ENCODE measurements at regions not wholly inside any gene's neighbourhood (a gene's known extent, or its start where the extent isn't known, plus 50 kb on each side); places are given as distances from the start of the nearest gene placed in this dataset.

GRCh38 chr3:66661628-66662027 lies 160.8 kb upstream of the LRIG1 start:
- DNase-seq (ENCODE audit: insufficient read length, low spot score, missing footprints): no peak
- Histone ChIP-seq H4K20me1 (ENCODE audit: insufficient read depth, low read length) (no peaks in the 10 kb centered on the region), H3K4me3 (ENCODE audit: insufficient read depth, low read length) (no peak overlapping the region), H3K9me3 (ENCODE audit: low read depth, low read length) (no peaks in the 10 kb centered on the region), H3K27me3 (ENCODE audit: insufficient read depth, low read length) (no peaks in the 10 kb centered on the region), H3K4me1 (ENCODE audit: insufficient read depth, low read length) (no peaks in the 10 kb centered on the region), H3K36me3 (ENCODE audit: insufficient read depth, low read length) (no peaks in the 10 kb centered on the region), H3K4me2 (ENCODE audit: insufficient read depth, low read length) (no peak overlapping the region), H3K79me2 (ENCODE audit: insufficient read depth, low read length) (no peaks in the 10 kb centered on the region), H2AFZ (ENCODE audit: low read length) (no peak overlapping the region), H3K27ac (ENCODE audit: low read depth, low read length) (no peak overlapping the region)
- no peak for TF ChIP-seq CTCF (IDR thresholded peaks at IDR 0.05; ENCODE audit: extremely low read depth, low read depth, low read length)

- Histone ChIP-seq H3K4me3 (ENCODE audit: insufficient read depth, low read length) (no peak overlapping the region), H3K9me3 (ENCODE audit: low read depth, low read length) (no peaks in the 10 kb centered on the region), H3K79me2 (ENCODE audit: insufficient read depth, low read length) (no peaks in the 10 kb centered on the region), H4K20me1 (ENCODE audit: insufficient read depth, low read length) (no peaks in the 10 kb centered on the region), H3K27ac (ENCODE audit: low read depth, low read length) (no peak overlapping the region), H3K4me2 (ENCODE audit: insufficient read depth, low read length) (no peak overlapping the region), H3K4me1 (ENCODE audit: insufficient read depth, low read length) (no peaks in the 10 kb centered on the region), H3K36me3 (ENCODE audit: insufficient read depth, low read length) (no peaks in the 10 kb centered on the region), H3K27me3 (ENCODE audit: insufficient read depth, low read length) (no peaks in the 10 kb centered on the region), H2AFZ (ENCODE audit: low read length) (no peak overlapping the region)
- no peak for TF ChIP-seq CTCF (IDR thresholded peaks at IDR 0.05; ENCODE audit: extremely low read depth, low read depth, low read length)
- no peak for DNase-seq (ENCODE audit: insufficient read length, low spot score, missing footprints)
These were observed 162.1 kb upstream of the LRIG1 start for GRCh38 chr3:66662894-66663293.

- TF ChIP-seq CTCF (IDR thresholded peaks at IDR 0.05; ENCODE audit: extremely low read depth, low read depth, low read length): no peak
- Histone ChIP-seq H3K9me3 (ENCODE audit: low read depth, low read length) (no peaks in the 10 kb centered on the region), H3K36me3 (ENCODE audit: insufficient read depth, low read length) (no peaks in the 10 kb centered on the region), H2AFZ (ENCODE audit: low read length) (no peak overlapping the region), H3K4me3 (ENCODE audit: insufficient read depth, low read length) (no peak overlapping the region), H3K79me2 (ENCODE audit: insufficient read depth, low read length) (no peaks in the 10 kb centered on the region), H4K20me1 (ENCODE audit: insufficient read depth, low read length) (no peaks in the 10 kb centered on the region), H3K27ac (ENCODE audit: low read depth, low read length) (no peak overlapping the region), H3K4me2 (ENCODE audit: insufficient read depth, low read length) (no peak overlapping the region), H3K27me3 (ENCODE audit: insufficient read depth, low read length) (no peaks in the 10 kb centered on the region), H3K4me1 (ENCODE audit: insufficient read depth, low read length) (no peaks in the 10 kb centered on the region)
- no peak for DNase-seq (ENCODE audit: insufficient read length, low spot score, missing footprints)
These were observed 164.3 kb upstream of the LRIG1 start for GRCh38 chr3:66665021-66665695.

- no peak for TF ChIP-seq CTCF (IDR thresholded peaks at IDR 0.05; ENCODE audit: extremely low read depth, low read depth, low read length)
- Histone ChIP-seq H4K20me1 (ENCODE audit: insufficient read depth, low read length) (no peaks in the 10 kb centered on the region), H3K9me3 (ENCODE audit: low read depth, low read length) (no peaks in the 10 kb centered on the region), H3K27ac (ENCODE audit: low read depth, low read length) (no peak overlapping the region), H3K27me3 (ENCODE audit: insufficient read depth, low read length) (no peaks in the 10 kb centered on the region), H2AFZ (ENCODE audit: low read length) (no peak overlapping the region), H3K36me3 (ENCODE audit: insufficient read depth, low read length) (no peaks in the 10 kb centered on the region), H3K4me2 (ENCODE audit: insufficient read depth, low read length) (no peak overlapping the region), H3K4me3 (ENCODE audit: insufficient read depth, low read length) (no peak overlapping the region), H3K79me2 (ENCODE audit: insufficient read depth, low read length) (no peaks in the 10 kb centered on the region), H3K4me1 (ENCODE audit: insufficient read depth, low read length) (no peaks in the 10 kb centered on the region)
- no peak for DNase-seq (ENCODE audit: insufficient read length, low spot score, missing footprints)
These were observed 165.5 kb upstream of the LRIG1 start for GRCh38 chr3:66666362-66666761.
